GM18505 (cell line): ENCODE measurements at regions not wholly inside any gene's neighbourhood (a gene's known extent, or its start where the extent isn't known, plus 50 kb on each side); places are given as distances from the start of the nearest gene placed in this dataset.

Experiments
- ATAC-seq: cut with Tn5 transposase; IDR thresholded peaks from one replicate; pipeline ENCODE4 v1.9.1; 2021; ENCODE audit not compliant: unreplicated experiment
- POLR2A ChIP-seq: IDR thresholded peaks from 4 replicates; pipeline ENCODE4 v1.6.1; 2011; ENCODE audit warnings: borderline replicate concordance; ENCODE audit not compliant: insufficient read depth, insufficient read length; ENCODE audit errors: extremely low read depth

GRCh38 chr11:15539645-15540044 lies 424.9 kb downstream of the INSC start:
- no peak for TF ChIP-seq POLR2A

DNA sequence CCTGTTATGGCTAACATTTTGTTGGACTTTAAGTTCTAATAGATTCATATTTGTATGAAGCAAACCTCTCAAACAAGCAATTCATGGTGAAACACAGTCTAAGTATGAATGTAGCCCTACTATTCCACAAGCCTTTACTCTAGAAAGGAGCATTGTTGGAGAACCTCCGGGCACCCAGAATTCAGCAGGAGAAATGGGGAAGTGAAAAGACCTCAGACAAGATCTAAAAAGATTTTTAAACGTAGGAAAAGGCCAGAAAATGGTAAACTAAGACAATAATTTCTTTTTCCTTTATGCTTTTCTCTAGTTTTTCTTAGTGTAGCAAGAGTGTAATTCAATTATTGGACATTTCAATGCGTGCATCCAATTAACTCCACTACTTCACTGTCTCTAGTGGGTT lies 426.4 kb downstream of the INSC start:
- ATAC-seq = no peak
- TF ChIP-seq POLR2A = no peak

More at GRCh38 chr11:15539645-15540044, 424.9 kb downstream of the INSC start:
- no peak for ATAC-seq

DNA sequence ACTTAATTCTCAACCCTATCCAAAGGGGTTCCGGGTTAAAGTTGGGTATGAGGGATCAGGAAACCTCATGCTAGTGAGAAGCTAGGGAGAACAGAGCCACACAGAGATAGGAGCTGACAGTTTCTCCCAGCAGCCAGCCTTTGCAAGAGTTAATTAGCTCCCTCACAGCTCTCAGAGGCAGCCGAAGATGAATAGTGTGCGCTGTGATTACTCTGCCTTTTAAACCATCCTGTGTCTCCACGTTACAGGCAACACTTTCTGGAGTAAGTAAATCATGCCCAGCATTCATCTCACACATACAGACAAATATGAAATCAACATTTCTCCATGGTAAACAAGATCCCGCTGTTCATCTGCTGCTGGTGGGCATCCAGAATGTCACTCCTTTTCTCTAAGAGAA lies 429.6 kb downstream of the INSC start:
- no peak for ATAC-seq
- no peak for TF ChIP-seq POLR2A

DNA sequence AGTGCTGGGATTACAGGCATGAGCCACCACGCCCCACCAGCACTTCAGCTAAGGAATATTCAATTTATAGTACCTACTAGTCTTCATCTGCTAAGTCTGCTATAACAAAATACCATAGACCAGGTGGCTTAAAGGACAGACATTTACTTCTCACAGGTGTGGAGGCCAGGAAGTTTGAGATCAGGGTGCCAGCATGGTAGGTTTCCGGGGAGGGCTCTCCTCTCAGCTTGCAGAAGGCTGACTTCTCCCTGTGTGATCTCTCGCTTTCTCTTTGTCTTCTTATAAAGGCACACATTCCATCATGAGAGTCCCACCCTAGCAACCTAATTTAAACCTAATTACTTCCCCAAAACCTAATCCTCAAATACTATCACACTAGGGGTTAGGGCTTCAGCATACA lies 433.0 kb downstream of the INSC start:
- ATAC-seq = no peak

DNA sequence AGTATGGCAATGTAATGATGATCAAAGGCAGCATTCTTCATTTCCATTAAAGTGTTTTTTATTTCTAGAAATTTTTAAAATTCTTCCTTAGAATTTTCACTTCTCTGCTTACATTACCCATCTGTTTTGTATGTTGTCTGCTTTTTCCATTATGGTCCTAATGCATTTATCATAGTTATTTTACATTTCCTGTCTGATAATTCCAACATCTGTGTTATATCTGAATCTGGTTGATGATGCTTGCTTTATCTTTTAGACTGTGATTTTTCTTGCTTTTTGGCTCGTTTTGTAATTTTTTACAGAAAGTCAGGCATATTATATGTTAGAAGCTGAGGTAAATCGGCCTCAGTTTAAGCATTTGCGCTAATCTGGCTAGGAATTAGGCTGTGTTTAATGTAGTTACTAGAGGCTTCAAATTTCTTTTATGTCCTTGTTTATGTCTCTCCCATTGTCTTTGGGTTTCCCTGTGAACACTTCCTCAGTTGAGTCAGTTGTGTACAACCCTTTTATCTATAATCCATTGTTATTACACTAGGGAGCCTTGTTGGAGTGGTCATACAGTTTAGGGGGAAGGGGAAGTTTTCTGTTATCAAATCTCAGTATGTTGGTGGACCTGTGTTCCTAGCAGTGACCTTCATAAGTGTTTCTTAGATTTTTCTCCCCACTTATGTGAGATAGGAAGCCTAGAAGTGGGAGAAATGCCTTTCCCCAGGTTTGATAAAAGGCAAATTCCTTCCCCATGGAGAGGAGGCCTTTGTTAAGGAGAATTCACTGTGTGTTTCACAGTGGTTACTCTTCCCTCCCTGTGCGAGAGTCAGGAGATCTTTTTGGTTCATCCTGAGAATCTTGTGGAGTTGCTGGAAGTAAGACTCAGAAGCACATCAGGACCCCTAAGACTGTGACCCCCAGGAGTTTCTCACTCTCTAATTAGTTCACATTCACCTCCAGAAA lies 437.5 kb downstream of the INSC start:
- no peak for TF ChIP-seq POLR2A
- ATAC-seq = no peak

More for the DNA sequence above, 433.0 kb downstream of the INSC start:
- no peak for TF ChIP-seq POLR2A

DNA sequence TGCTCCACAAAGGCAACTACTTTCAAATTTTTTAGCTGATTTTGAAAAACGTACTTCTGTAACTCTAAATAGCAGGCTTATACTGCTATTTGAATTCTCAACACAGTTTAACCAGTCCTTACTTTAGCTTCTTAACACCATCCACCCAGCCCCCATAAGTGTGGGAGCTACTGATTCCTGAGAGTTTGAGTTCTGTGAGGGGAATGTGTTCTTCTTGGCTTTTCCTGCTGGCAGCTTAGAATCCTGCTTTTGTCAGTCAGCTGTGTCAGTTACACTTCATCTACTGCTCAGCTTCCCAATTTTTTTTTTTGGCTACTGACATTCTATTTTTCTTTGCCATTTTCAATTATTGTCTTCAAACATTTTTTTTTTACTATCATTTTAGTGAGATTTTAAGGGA lies 440.4 kb downstream of the INSC start:
- no peak for TF ChIP-seq POLR2A
- ATAC-seq = no peak

DNA sequence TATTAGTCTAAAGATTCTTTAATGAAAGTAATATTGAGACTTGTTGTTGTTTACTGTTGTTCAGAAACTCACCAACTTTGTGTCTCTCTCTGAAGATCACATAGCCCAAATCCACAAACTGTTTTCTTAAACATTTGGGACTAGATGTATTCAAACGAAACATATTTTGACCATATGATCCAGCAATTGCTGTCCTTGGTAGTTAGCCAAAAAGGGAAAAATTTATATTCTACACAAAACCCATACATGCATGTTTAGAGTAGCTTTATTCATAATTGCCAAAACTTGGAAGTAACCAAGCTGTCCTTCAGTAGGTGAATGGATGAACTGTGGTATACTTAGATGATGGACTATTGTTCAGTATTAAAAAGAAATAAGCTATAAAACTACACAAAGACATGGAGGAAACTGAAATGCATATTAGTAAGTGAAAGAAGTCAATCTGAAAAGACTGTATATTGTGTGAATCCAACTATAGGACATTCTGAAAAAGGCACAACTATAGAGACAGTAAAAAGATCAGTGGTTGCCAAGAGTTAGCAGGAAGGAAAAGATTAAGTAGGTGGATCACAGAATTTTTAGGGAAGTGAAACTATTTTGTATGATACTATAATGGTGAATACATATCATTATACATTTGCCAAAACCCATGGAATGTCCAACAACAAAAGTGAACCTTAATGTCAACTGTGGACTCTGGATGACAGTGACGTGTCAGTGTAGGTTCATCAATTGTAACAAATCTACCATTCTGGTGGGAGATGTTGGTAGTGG lies 442.9 kb downstream of the INSC start:
- TF ChIP-seq POLR2A = no peak
- no peak for ATAC-seq

- TF ChIP-seq POLR2A = no peak
- no peak for ATAC-seq
These were observed 443.9 kb downstream of the INSC start for GRCh38 chr11:15558513-15559181.

GRCh38 chr11:15560689-15561467 lies 446.2 kb downstream of the INSC start:
- no peak for TF ChIP-seq POLR2A

DNA sequence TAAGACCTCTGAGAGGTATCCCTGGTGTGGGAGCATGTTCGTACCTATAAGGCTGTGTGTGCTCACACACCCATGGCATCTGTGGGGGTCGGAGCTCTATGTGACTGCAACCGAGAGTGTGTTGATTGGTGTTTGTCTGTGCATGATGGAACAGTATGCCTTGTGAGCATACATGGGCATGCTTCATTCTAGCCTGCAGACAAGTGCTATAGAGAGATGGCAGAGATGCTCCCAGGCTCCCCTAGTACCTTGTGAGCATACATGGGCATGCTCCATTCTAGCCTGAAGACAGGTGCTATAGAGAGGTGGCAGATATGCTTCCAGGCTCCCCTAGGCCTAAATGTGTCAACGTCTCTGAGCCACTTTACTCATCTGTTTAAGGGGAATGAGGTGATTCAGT lies 447.5 kb downstream of the INSC start:
- ATAC-seq = no peak
- no peak for TF ChIP-seq POLR2A

More at GRCh38 chr11:15560689-15561467, 446.2 kb downstream of the INSC start:
- no peak for ATAC-seq

- TF ChIP-seq POLR2A = no peak
- no peak for ATAC-seq
These were observed 448.3 kb downstream of the INSC start for GRCh38 chr11:15563054-15563453.

DNA sequence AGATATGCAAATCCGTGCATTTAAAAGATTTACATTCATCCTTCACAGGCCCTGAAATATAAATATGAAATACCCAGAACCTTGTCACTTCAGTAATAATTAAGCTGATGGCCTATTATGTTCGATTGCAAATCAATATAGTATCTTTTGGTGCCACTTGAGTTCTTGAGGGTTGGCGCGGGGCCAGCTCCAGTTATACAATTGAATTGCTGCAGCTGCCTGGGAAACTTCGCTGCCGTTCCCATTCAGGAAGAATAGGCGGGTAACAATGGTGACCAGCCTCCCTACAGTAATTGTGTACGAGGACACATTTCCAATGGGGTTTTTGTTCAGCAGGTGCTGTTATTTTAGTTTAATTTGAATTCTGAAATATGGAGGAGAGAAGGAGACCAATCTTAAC lies 451.2 kb downstream of the INSC start:
- ATAC-seq = no peak
- no peak for TF ChIP-seq POLR2A
